MM.1S (cell line): ENCODE measurements at regions not wholly inside any gene's neighbourhood (a gene's known extent, or its start where the extent isn't known, plus 50 kb on each side); places are given as distances from the start of the nearest gene placed in this dataset.

Source experiments
- DNase-seq: peaks from one replicate; pipeline ENCODE4 v3.0.0-alpha.2; 2015
- H2AFZ ChIP-seq: fragments of 300-600 bp; sonication (generic); 2 replicates; pipeline ENCODE4 v1.6.0; 2016; ENCODE audit warnings: antibody characterized with exemption, low read length
- H3F3A ChIP-seq: fragments of 300-600 bp; sonication (generic); 2 replicates; pipeline ENCODE4 v1.6.1; 2016; ENCODE audit warnings: mild to moderate bottlenecking, antibody characterized with exemption, low read length, moderate library complexity, mixed read lengths; ENCODE audit not compliant: insufficient read depth
- H3K27ac ChIP-seq: fragments of 300-600 bp; sonication (generic); 2 replicates; pipeline ENCODE4 v1.5.1; 2016; ENCODE audit warnings: mild to moderate bottlenecking, low read length
- H3K27me3 ChIP-seq: fragments of 300-600 bp; sonication (generic); replicated peaks from 2 replicates; pipeline ENCODE4 v1.6.0; 2016; ENCODE audit warnings: low read length; ENCODE audit not compliant: insufficient read depth
- H3K36me3 ChIP-seq: fragments of 300-600 bp; sonication (generic); replicated peaks from 2 replicates; pipeline ENCODE4 v1.6.1; 2016; ENCODE audit warnings: mild to moderate bottlenecking, low read length, mixed read lengths; ENCODE audit not compliant: insufficient read depth
- H3K4me1 ChIP-seq: fragments of 300-600 bp; sonication (generic); 2 replicates; pipeline ENCODE4 v1.6.1; 2016; ENCODE audit warnings: low read length, mixed read lengths
- H3K4me2 ChIP-seq: fragments of 300-600 bp; sonication (generic); 2 replicates; pipeline ENCODE4 v1.6.0; 2016; ENCODE audit warnings: low read depth, low read length
- H3K4me3 ChIP-seq: fragments of 300-600 bp; sonication (generic); 2 replicates; pipeline ENCODE4 v1.5.1; 2016; ENCODE audit warnings: low read length, mixed read lengths
- H3K79me2 ChIP-seq: fragments of 300-600 bp; sonication (generic); 2 replicates; pipeline ENCODE4 v1.6.1; 2016; ENCODE audit warnings: mixed run types, low read length, mixed read lengths
- H3K9ac ChIP-seq: fragments of 300-600 bp; sonication (generic); 2 replicates; pipeline ENCODE4 v1.6.1; 2016; ENCODE audit warnings: low read length, mixed read lengths
- H3K9me2 ChIP-seq: fragments of 300-600 bp; sonication (generic); replicated peaks from 2 replicates; pipeline ENCODE4 v1.6.1; 2016; ENCODE audit warnings: mild to moderate bottlenecking, low read length, mixed read lengths; ENCODE audit not compliant: insufficient read depth
- H3K9me3 ChIP-seq: fragments of 300-600 bp; sonication (generic); replicated peaks from 2 replicates; pipeline ENCODE4 v1.6.1; 2016; ENCODE audit warnings: mild to moderate bottlenecking, low read length, mixed read lengths; ENCODE audit not compliant: insufficient read depth
- H4K20me1 ChIP-seq: fragments of 300-600 bp; sonication (generic); 2 replicates; pipeline ENCODE4 v1.6.1; 2016; ENCODE audit warnings: mild to moderate bottlenecking, low read length, moderate library complexity, mixed read lengths; ENCODE audit not compliant: insufficient read depth
- CTCF ChIP-seq: fragments of 300-600 bp; sonication (generic); IDR thresholded peaks from 2 replicates; pipeline ENCODE4 v1.5.1; 2016; ENCODE audit warnings: antibody characterized with exemption, low read length, mixed read lengths
- EZH2 ChIP-seq: fragments of 300-600 bp; sonication (generic); optimal IDR thresholded peaks from 2 replicates; pipeline ENCODE3; 2017; ENCODE audit warnings: low read depth, mild to moderate bottlenecking, antibody characterized with exemption, low read length, mixed read lengths
- EZH2phosphoT487 ChIP-seq: fragments of 300-600 bp; sonication (generic); IDR thresholded peaks from 2 replicates; pipeline ENCODE4 v1.6.1; 2018; ENCODE audit warnings: antibody characterized with exemption, low read length

GRCh38 chr1:2907051-2907450 is 105.6 kb upstream of the TTC34 start:
- peaks cover 80% of the 10 kb centered on the region for H3K27me3 ChIP-seq
- H2AFZ ChIP-seq, result no peak overlapping the region
- no peaks in the 10 kb centered on the region for H4K20me1 ChIP-seq
- no peak for DNase-seq
- H3K9ac ChIP-seq, result no peak overlapping the region
- H3K27ac ChIP-seq, result no peak overlapping the region
- H3K4me3 ChIP-seq, result no peak overlapping the region
- no peak overlapping the region for H3K4me2 ChIP-seq
- TF ChIP-seq CTCF, result no peak
- no peak for TF ChIP-seq EZH2phosphoT487
- TF ChIP-seq EZH2, result no peak
- no peaks in the 10 kb centered on the region for H3K36me3 ChIP-seq
- no peaks in the 10 kb centered on the region for H3F3A ChIP-seq
- no peaks in the 10 kb centered on the region for H3K9me2 ChIP-seq
- no peaks in the 10 kb centered on the region for H3K79me2 ChIP-seq
- no peaks in the 10 kb centered on the region for H3K4me1 ChIP-seq
- H3K9me3 ChIP-seq, result no peaks in the 10 kb centered on the region

- no peaks in the 10 kb centered on the region for H4K20me1 ChIP-seq
- no peak overlapping the region for H3K4me2 ChIP-seq
- H3K9ac ChIP-seq, result no peak overlapping the region
- peaks cover 85% of the 10 kb centered on the region for H3K27me3 ChIP-seq
- no peak overlapping the region for H2AFZ ChIP-seq
- no peaks in the 10 kb centered on the region for H3K79me2 ChIP-seq
- H3K9me2 ChIP-seq, result no peaks in the 10 kb centered on the region
- no peaks in the 10 kb centered on the region for H3K4me1 ChIP-seq
- DNase-seq, result no peak
- no peak overlapping the region for H3K4me3 ChIP-seq
- no peaks in the 10 kb centered on the region for H3F3A ChIP-seq
- no peaks in the 10 kb centered on the region for H3K9me3 ChIP-seq
- no peak overlapping the region for H3K27ac ChIP-seq
- no peaks in the 10 kb centered on the region for H3K36me3 ChIP-seq
- TF ChIP-seq CTCF, result no peak
- no peak for TF ChIP-seq EZH2phosphoT487
- TF ChIP-seq EZH2, result no peak
Measured at GRCh38 chr1:2908081-2908480, 106.6 kb upstream of the TTC34 start.

GRCh38 chr1:2908561-2908960 is 107.1 kb upstream of the TTC34 start:
- Histone ChIP-seq H3K79me2 (no peaks in the 10 kb centered on the region), H2AFZ (no peak overlapping the region), H3K9ac (no peak overlapping the region), H3K27me3 (peaks cover 84% of the 10 kb centered on the region), H3K4me3 (no peak overlapping the region), H3K4me1 (no peaks in the 10 kb centered on the region), H3K27ac (no peak overlapping the region), H3F3A (no peaks in the 10 kb centered on the region), H3K9me2 (no peaks in the 10 kb centered on the region), H3K36me3 (no peaks in the 10 kb centered on the region), H3K9me3 (no peaks in the 10 kb centered on the region), H3K4me2 (no peak overlapping the region), H4K20me1 (no peaks in the 10 kb centered on the region)
- DNase-seq, result no peak
- TF ChIP-seq EZH2phosphoT487 (no peak), EZH2 (no peak), CTCF (no peak)
